Suprapubic skin (tissue), 3 donors: ENCODE measurements at regions not wholly inside any gene's neighbourhood (a gene's known extent, or its start where the extent isn't known, plus 50 kb on each side); places are given as distances from the start of the nearest gene placed in this dataset.

Source experiments
- POLR2AphosphoS5 ChIP-seq, 3 donors: sonication (generic); formaldehyde crosslinking; IDR thresholded peaks; one replicate each; pipeline ENCODE4 v1.6.1; 2017; ENCODE audit warnings: antibody characterized with exemption in 3 of 3
- TF ChIP-seq, protein P1 (sequence below), 2 donors: fragments of 200-600 bp in 1 of 2; fragments of 450-650 bp in 1 of 2; sonication (generic) in 1 of 2; IDR thresholded peaks; one replicate each; pipeline ENCODE4 v1.5.1; 2016 to 2019; ENCODE audit warnings: antibody characterized with exemption in 2 of 2, mild to moderate bottlenecking in 1 of 2, moderate library complexity in 1 of 2

GRCh38 chr10:130664526-130664925 is 528.3 kb downstream of the GLRX3 start:
- TF ChIP-seq, protein P1, sequence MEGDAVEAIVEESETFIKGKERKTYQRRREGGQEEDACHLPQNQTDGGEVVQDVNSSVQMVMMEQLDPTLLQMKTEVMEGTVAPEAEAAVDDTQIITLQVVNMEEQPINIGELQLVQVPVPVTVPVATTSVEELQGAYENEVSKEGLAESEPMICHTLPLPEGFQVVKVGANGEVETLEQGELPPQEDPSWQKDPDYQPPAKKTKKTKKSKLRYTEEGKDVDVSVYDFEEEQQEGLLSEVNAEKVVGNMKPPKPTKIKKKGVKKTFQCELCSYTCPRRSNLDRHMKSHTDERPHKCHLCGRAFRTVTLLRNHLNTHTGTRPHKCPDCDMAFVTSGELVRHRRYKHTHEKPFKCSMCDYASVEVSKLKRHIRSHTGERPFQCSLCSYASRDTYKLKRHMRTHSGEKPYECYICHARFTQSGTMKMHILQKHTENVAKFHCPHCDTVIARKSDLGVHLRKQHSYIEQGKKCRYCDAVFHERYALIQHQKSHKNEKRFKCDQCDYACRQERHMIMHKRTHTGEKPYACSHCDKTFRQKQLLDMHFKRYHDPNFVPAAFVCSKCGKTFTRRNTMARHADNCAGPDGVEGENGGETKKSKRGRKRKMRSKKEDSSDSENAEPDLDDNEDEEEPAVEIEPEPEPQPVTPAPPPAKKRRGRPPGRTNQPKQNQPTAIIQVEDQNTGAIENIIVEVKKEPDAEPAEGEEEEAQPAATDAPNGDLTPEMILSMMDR (IDR thresholded peaks at IDR 0.05): no peak
- no peak for TF ChIP-seq POLR2AphosphoS5 (IDR thresholded peaks at IDR 0.05)
